ENCODE measurements at regions not wholly inside any gene's neighbourhood (a gene's known extent, or its start where the extent isn't known, plus 50 kb on each side); places are given as distances from the start of the nearest gene placed in this dataset.

- TF ChIP-seq ZNF274 (IDR thresholded peaks at IDR 0.05; ENCODE audit: low read depth, low read length) (no peak), SUZ12 (IDR thresholded peaks at IDR 0.05; ENCODE audit: extremely low read depth, insufficient read depth, insufficient read length) (no peak), YY1 (IDR thresholded peaks at IDR 0.05; ENCODE audit: insufficient read depth, insufficient read length) (no peak)
Measured at GRCh38 chr5:99102073-99102697, 173.4 kb upstream of the CHD1 start.
